ENCODE measurements at regions not wholly inside any gene's neighbourhood (a gene's known extent, or its start where the extent isn't known, plus 50 kb on each side); places are given as distances from the start of the nearest gene placed in this dataset.
"Not testable (repeated sequence)": the region's sequence is repeated elsewhere in the genome, so short reads cannot be mapped to it uniquely, and the experiment has no call there.

- not testable (repeated sequence) for TF ChIP-seq EP300, CTCF (IDR thresholded peaks at IDR 0.05)
Observed at GRCh38 chr9:41652800-41653199, 463.7 kb upstream of the ZNG1F start.
